ENCODE measurements at regions not wholly inside any gene's neighbourhood (a gene's known extent, or its start where the extent isn't known, plus 50 kb on each side); places are given as distances from the start of the nearest gene placed in this dataset.

DNA sequence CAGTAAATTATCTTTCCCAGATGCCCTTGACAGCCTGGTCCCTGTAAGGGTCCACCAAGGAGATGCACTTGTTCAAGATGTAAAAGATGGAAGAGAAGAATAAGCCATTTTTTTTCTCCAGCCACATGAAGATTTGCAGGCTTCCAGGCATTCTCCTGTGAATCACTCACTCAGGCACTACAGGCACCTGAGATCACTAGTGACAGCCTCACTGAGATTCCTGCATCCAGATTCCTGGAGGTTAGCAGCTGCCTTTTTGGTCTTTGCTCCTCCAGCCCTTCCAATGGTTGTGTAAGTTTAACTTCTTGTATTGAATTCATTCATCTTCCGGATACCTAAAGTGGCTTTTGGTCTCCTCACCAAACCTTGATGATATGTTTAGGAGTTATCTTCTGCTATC is 630.2 kb upstream of the CADM1 start:
- H3K36me3 ChIP-seq (ENCODE audit: low read depth, missing control alignments), result no peaks in the 10 kb centered on the region
- no peaks in the 10 kb centered on the region for H3K27me3 ChIP-seq
- no peak overlapping the region for H3K27ac ChIP-seq
- no peak for DNase-seq
- H3K4me3 ChIP-seq, result no peak overlapping the region
- no peak for TF ChIP-seq POLR2A (IDR thresholded peaks at IDR 0.05)
- TF ChIP-seq, protein P1, sequence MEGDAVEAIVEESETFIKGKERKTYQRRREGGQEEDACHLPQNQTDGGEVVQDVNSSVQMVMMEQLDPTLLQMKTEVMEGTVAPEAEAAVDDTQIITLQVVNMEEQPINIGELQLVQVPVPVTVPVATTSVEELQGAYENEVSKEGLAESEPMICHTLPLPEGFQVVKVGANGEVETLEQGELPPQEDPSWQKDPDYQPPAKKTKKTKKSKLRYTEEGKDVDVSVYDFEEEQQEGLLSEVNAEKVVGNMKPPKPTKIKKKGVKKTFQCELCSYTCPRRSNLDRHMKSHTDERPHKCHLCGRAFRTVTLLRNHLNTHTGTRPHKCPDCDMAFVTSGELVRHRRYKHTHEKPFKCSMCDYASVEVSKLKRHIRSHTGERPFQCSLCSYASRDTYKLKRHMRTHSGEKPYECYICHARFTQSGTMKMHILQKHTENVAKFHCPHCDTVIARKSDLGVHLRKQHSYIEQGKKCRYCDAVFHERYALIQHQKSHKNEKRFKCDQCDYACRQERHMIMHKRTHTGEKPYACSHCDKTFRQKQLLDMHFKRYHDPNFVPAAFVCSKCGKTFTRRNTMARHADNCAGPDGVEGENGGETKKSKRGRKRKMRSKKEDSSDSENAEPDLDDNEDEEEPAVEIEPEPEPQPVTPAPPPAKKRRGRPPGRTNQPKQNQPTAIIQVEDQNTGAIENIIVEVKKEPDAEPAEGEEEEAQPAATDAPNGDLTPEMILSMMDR (IDR thresholded peaks at IDR 0.05), result no peak
- H3K9me3 ChIP-seq, result no peaks in the 10 kb centered on the region
- no peaks in the 10 kb centered on the region for H3K4me1 ChIP-seq
- 94 to 96% methylated on average over 1 of the region's 1 CpG for WGBS, 2 donors
- intact Hi-C loops (cut with DNase I; ENCODE audit: low total_unique reads), result no loop called here

DNA sequence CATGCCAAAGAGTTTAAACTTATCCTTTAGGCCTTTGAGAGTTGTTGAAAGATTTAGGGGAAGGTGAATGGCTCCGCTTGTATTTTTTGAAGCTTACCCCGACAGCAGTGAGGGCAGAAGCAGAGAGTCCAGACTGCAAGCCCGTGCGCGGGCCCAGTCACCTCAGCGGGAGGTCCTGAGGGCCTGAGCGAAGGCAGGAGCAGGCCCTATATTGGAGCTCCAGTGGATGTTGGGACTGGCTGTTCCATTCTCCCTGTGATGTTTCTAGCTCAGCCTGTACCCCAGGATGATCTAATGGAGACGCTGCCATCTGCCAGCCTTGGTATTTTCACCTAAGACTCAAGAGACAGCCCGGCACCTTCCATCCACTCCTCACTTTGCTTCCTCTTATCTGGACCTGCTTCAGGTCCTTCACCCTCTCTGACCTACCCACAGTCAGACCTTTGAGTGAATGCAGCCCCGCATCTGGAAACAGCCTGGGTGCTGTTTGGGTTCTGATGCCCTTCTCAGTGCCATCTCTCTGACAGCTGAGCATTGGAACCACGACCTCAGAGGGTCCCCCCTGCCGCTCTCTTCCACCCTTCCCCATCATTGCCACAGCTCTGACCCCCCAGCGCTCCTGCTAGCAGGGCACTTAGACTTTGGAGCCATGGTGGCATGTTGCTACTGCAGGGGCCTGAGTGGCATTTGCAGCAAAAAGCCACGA is 628.2 kb upstream of the CADM1 start:
- no peak overlapping the region for H3K4me3 ChIP-seq
- no peaks in the 10 kb centered on the region for H3K9me3 ChIP-seq
- no peaks in the 10 kb centered on the region for H3K27me3 ChIP-seq
- no peak for TF ChIP-seq POLR2A (IDR thresholded peaks at IDR 0.05)
- TF ChIP-seq, protein P1 (IDR thresholded peaks at IDR 0.05), result no peak
- no peak for DNase-seq
- intact Hi-C loops (cut with DNase I; ENCODE audit: low total_unique reads), result no loop called here
- H3K36me3 ChIP-seq (ENCODE audit: low read depth, missing control alignments), result no peaks in the 10 kb centered on the region
- 92 to 93% methylated on average over 14 of the region's 14 CpGs for WGBS, 2 donors
- H3K27ac ChIP-seq, result no peak overlapping the region
- H3K4me1 ChIP-seq, result no peaks in the 10 kb centered on the region

DNA sequence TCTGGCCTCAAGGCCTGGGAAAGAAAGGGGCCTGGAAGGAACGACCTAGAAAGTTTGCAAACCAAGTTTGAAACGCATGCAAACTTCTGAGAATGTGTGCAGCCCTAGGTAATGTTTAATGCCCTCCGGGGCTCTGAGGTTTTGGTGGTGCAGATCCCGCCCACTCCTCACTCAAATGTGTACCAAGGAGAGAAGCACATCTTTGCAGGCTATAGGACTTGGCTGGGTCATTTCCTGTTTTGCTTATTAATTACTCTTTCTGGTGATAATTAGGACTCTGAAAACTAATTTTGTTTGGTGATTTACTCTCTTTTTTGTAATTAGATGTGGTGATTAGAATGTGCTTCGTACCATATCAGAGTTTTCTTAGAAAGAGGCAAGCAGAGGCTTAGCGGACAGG is 625.9 kb upstream of the CADM1 start:
- TF ChIP-seq, protein P1 (IDR thresholded peaks at IDR 0.05), result no peak
- no peak for TF ChIP-seq POLR2A (IDR thresholded peaks at IDR 0.05)
- no peak for DNase-seq
- intact Hi-C loops (cut with DNase I; ENCODE audit: low total_unique reads), result no loop called here
- Histone ChIP-seq H3K27ac (no peak overlapping the region), H3K27me3 (no peaks in the 10 kb centered on the region), H3K36me3 (ENCODE audit: low read depth, missing control alignments) (no peaks in the 10 kb centered on the region), H3K4me3 (no peak overlapping the region), H3K9me3 (no peaks in the 10 kb centered on the region), H3K4me1 (no peaks in the 10 kb centered on the region)
- 43 to 50% methylated on average over 6 of the region's 6 CpGs for WGBS, 2 donors

DNA sequence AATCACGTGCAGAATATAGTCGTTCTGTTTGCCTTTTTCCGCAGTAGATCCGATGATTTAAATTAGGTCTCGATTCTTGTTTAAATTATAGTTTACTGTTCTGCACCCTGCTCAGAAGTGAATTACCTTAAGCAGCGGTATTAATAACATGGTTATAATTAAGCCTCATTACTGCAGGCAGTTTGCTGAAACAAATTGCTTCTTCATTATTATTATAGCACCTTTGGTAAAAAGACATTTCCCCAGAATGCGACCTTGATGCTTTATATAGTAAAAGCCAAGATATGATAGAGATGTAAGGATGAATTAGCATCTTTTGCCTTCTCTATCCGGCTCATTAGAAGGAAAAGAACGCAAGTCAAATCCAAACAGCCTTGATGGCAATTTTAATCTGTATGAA is 625.2 kb upstream of the CADM1 start:
- Histone ChIP-seq H3K27me3 (no peaks in the 10 kb centered on the region), H3K36me3 (ENCODE audit: low read depth, missing control alignments) (no peaks in the 10 kb centered on the region), H3K4me1 (no peaks in the 10 kb centered on the region), H3K27ac (no peak overlapping the region), H3K9me3 (no peaks in the 10 kb centered on the region), H3K4me3 (no peak overlapping the region)
- TF ChIP-seq, protein P1 (IDR thresholded peaks at IDR 0.05), result no peak
- no peak for TF ChIP-seq POLR2A (IDR thresholded peaks at IDR 0.05)
- 64 to 68% methylated on average over 9 of the region's 9 CpGs for WGBS, 2 donors
- DNase-seq, result no peak
- intact Hi-C loops (cut with DNase I; ENCODE audit: low total_unique reads), result no loop called here

DNA sequence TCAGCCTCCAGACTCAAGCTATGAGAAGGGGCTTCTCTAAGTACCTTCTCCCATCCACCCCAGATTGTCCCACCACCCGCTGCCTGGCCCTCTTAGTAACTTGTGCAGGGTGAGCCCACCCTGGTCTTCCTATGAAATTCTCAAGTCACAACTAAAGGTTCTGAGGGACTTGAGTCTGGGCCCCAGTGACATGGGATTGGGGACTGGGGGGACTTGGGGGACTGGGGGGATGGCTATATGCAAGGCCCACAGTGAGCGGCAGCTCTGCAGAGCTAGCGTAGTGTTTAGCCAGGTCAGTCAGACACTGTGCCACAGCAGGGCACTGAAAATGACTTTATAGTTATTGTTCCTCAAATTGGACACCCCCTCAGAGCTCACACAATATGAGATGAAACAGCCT is 622.3 kb upstream of the CADM1 start:
- Histone ChIP-seq H3K4me3 (no peak overlapping the region), H3K27ac (no peak overlapping the region), H3K27me3 (no peaks in the 10 kb centered on the region), H3K36me3 (ENCODE audit: low read depth, missing control alignments) (no peaks in the 10 kb centered on the region), H3K9me3 (no peaks in the 10 kb centered on the region), H3K4me1 (no peaks in the 10 kb centered on the region)
- DNase-seq, result no peak
- TF ChIP-seq POLR2A (IDR thresholded peaks at IDR 0.05), result no peak
- TF ChIP-seq, protein P1 (IDR thresholded peaks at IDR 0.05), result no peak
- WGBS, 2 donors, result 89 to 96% methylated on average over 3 of the region's 3 CpGs
- intact Hi-C loops (cut with DNase I; ENCODE audit: low total_unique reads), result no loop called here
